Stimulated activated CD4-positive, alpha-beta T cell treated with anti-CD3 and anti-CD28 coated beads, Interleukin-2, amount 100 ng/mL, for 24 hours (primary cell): ENCODE measurements at regions not wholly inside any gene's neighbourhood (a gene's known extent, or its start where the extent isn't known, plus 50 kb on each side); places are given as distances from the start of the nearest gene placed in this dataset.

Experiments used
- DNase-seq, 2 donors: peaks; one replicate each; pipeline ENCODE4 v3.0.0-alpha.2; 2020

- DNase-seq: no peak
Measured at GRCh38 chr2:237020090-237020489, 65.6 kb upstream of the COPS8 start.

- no peak for DNase-seq
Measured at GRCh38 chr2:237022533-237022932, 63.2 kb upstream of the COPS8 start.

- DNase-seq: no peak
Measured at GRCh38 chr2:237024255-237024654, 61.4 kb upstream of the COPS8 start.

- DNase-seq: no peak
Measured at GRCh38 chr2:237025090-237025865, 60.4 kb upstream of the COPS8 start.

GRCh38 chr2:237026981-237027711, 58.5 kb upstream of the COPS8 start:
- DNase-seq: peak; percentile 38 to 55

- DNase-seq: no peak
Measured at GRCh38 chr2:237027712-237028029, 58.0 kb upstream of the COPS8 start.

- DNase-seq: no peak
Measured at GRCh38 chr2:237030382-237030781, 55.3 kb upstream of the COPS8 start.

- no peak for DNase-seq
Measured at GRCh38 chr2:237033536-237034060, 52.1 kb upstream of the COPS8 start.

- DNase-seq: no peak
Measured at GRCh38 chr2:237035781-237036475, 49.8 kb upstream of the COPS8 start.
